NK-92 treated with Interleukin-12 subunit alpha and Interleukin-12 subunit beta, amount 100 ng/mL, for 24 hours (cell line): ENCODE measurements at regions not wholly inside any gene's neighbourhood (a gene's known extent, or its start where the extent isn't known, plus 50 kb on each side); places are given as distances from the start of the nearest gene placed in this dataset.
"Not testable (repeated sequence)": the region's sequence is repeated elsewhere in the genome, so short reads cannot be mapped to it uniquely, and the experiment has no call there.

Source experiments
- DNase-seq: peaks from one replicate; lab custom pipeline; 2025; lab: John Stamatoyannopoulos, UW

DNA sequence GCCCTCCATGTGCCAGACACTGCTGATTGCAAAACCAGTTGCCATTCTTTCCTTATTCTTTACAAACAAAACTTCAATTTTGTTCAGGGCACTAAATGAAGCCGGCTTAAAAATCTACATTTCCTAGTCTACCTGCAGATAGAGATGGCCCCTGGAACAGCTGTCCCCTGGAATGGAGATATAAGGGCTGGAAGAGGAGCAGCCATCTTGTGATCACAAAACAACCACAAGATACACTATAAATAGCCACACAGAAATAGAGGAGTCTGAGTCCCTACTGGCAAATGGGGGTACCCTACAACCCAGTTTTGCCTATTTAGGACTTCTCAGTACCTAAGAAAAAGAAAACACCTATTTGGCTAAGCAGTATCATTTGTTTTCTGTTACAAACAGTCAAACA lies 115.9 kb upstream of the BEND6 start:
- no peak for DNase-seq

DNA sequence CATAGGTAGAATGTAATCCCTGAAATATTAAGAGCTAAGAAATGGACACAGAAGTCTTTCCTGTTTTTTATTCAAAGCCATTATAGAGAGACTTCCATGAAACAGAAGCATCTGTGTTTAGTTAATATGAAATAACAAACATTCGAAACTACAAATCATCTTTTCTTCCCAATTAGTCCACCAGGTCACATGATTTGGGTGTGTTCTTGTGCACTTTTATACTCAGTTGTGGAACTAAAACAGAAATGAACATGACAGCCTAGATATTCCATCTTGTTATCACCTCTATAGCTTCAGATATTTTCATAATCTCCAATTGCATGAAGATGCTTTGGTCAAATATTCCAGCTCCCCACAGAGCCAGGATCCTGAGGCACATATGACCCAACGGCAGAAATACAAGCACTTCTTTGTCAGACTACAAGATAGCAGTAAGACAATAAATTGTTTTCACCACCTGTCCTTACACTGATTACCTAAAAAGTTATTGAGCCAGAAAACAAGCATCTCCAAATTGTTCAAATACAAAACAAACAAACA lies 116.8 kb upstream of the BEND6 start:
- no peak for DNase-seq

- DNase-seq, result no peak
These were observed 117.5 kb upstream of the BEND6 start for GRCh38 chr6:56837322-56837894.

- no peak for DNase-seq
These were observed 119.3 kb upstream of the BEND6 start for GRCh38 chr6:56835612-56836011.

DNA sequence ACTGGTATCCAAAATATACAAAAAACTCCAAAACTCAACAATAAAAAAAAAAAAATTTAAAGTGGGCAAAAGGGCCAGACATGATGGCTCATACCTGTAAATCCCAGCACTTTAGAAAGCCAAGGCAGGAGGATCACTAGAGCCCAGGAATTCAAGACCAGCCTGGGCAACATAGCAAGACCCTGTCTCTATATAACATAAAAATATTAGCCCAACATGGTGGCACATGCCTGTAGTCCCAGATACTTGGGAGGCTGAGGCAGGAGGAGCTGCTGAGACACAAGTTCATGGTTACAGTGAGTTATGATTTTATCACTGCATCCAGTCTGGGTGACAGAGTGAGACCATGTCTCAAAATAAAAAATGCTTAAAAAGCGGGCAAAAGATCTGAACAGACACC lies 121.0 kb upstream of the BEND6 start:
- DNase-seq, result no peak

- no peak for DNase-seq
These were observed 121.6 kb upstream of the BEND6 start for GRCh38 chr6:56833127-56833791.

DNA sequence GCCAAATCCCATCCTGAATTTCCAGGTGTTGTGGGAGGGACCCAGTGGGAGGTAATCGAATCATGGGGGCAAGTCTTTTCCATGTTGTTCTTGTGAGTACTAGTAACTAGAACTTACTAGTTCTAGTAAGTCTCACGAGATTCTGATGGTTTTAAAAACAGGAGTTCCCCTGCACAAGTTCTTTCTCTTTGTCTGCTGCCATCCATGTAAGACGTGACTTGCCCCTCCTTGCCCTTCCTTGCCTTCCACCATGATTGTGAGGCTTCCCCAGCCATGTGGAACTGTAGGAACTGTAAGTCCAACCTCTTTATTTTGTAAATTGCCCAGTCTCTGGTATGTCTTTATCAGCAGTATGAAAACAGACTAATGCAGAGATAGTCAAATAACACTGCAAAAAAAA lies 122.7 kb upstream of the BEND6 start:
- no peak for DNase-seq

DNA sequence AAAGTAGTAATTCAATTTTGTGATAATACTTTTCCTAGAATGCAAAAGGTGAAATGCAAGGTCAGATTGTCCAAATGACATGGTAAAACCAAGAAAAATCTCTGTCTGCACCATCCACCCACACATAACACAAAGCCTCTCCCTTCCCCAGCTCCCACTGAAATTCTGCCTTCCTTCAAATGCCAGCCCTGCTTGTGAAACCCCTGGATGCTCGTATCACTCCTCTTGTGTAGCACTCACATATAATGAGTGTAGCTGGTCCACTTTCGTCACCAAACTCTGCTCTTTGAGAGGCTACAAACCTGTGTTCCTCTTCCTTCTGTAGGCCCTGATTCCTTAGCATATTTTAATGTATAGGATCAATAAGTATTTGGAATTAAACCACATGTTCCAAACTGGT lies 123.6 kb upstream of the BEND6 start:
- DNase-seq, result no peak

DNA sequence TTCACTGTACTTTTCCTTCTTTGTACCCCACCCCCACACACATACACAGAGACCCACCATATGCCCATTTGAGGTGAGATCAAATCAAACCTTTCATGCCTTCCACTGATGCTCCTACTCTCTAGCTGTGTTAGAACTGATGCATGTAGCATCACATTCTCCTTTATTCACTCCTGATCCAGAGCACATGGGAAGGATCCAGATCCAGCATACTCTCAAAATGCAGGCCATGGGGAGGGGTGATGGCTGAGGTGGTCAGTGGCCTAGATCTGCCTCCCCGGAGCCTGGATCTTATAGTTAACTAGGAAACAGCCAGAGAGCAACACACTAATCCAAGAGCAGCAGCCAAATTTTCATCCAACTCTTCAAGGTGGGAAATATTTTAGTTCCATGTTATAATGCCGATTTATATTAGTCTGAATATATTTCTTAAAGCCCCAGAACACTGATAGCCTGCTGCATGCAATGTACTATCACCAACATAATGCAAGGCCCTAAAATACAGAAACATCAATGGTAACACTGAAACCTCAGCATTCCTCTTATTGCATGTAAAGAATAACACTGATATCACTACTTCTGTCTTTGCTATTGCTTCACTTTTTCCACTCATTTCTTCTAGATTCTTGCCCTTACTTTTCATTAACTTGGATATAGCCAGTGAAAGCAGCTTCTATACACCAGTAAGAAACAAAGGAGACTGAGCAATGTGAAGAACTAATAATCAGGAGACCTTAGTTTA lies 126.8 kb upstream of the BEND6 start:
- no peak for DNase-seq

DNA sequence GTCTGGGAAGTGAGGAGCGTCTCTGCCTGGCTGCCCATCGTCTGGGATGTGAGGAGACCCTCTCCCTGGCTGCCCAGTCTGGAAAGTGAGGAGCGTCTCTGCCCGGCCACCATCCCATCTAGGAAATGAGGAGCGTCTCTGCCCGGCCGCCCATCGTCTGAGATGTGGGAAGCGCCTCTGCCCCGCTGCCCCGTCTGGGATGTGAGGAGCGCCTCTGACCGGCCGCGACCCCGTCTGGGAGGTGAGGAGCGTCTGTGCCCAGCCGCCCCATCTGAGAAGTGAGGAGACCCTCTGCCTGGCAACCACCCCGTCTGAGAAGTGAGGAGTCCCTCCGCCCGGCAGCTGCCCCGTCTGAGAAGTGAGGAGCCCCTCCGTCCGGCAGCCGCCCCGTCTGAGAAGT lies 130.5 kb upstream of the BEND6 start:
- DNase-seq, result not testable (repeated sequence)

DNA sequence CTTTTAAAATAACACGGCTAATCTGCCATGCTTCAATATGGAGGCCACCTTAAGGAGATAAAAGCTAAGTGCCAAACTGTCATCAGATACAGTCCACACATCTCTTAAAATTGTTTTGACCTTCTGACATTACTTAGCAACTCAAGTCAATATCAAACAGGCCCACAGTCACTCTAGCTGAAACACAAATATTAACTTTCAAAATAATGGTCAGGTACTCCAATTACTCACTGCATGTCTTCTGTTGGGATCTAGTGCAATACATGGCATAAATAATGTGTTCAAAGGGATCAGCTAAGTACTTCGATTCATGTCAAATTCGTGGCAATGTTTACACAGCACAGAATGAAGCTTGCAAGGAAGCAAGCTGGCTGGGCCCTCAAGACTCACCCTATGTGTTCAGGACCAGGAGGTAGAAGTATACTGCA lies 133.9 kb upstream of the BEND6 start:
- DNase-seq, result no peak

DNA sequence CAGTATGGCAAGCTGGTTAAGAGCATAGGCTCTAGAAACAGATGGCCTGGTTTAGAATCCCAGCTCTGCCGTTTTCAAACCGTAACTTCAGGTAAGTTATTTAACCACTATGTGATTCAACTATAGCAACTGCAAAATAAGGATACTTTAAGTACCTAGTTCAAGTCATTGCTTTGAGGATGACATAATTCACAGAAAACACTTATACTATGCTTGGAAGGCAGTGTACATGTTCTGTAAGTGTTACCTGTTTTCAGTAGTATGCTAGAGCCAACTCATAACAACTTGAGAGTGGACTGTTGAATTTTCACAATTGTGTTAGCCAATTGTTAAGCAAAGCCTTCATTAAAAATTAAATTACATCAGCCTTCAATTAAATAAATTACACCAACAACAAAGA lies 134.8 kb upstream of the BEND6 start:
- DNase-seq, result no peak

DNA sequence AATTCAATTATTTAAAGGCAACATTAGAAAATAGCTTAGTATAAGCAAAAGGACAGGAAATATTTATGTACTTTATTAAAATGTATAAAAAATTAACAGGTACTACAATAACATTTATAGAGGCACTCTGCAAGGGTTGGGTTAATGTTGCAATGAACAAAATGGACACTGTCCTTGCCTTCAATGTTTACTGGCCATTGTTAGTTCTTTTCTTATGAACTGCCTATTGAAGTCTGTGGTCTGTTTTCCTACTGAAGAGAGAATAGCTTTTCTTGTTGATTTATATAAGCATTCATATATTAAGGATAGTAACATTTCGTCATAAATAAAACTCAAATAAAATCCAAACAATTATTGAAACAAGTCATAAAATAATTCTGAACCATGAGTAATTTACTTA lies 135.3 kb upstream of the BEND6 start:
- DNase-seq, result no peak

- no peak for DNase-seq
These were observed 138.5 kb upstream of the BEND6 start for GRCh38 chr6:56816370-56816769.

GRCh38 chr6:56815436-56815835 lies 139.5 kb upstream of the BEND6 start:
- no peak for DNase-seq

DNA sequence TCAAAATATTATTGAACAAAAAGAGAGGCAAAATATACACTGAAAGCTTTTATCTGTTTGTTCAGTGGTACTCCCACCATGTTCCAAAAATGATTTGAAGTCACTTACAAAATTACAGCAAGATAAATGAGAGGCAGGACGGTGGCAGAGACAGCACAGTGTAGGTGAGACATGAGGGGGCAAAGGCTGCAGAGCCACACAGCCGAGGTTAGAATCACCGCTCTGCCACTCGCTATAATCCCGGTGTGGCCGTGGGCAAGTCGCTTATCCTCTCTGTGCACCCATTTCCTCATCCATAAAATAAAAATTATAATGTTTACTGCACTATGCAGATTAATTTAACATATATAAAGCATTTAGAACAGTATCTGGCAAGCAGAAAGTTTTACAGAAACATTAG lies 140.1 kb upstream of the BEND6 start:
- DNase-seq, result no peak

DNA sequence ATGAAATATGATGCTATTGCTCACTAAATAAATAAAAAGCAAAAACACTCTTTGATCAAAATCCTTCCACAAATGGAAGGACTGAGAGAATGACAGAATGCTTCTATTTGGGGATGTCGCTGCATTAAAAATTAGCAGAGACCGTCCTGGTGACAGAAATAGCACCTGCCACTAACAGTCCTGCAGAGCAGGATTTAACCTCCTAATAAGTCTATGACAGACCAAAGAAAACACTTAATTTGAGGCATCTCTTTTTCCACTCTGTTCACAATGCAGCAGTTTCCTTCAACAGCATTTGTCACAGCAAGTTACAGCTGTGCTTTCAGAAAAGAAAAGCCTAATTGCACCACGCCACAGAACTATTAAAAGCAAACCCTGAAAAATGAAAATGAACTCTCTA lies 140.6 kb upstream of the BEND6 start:
- DNase-seq, result no peak

DNA sequence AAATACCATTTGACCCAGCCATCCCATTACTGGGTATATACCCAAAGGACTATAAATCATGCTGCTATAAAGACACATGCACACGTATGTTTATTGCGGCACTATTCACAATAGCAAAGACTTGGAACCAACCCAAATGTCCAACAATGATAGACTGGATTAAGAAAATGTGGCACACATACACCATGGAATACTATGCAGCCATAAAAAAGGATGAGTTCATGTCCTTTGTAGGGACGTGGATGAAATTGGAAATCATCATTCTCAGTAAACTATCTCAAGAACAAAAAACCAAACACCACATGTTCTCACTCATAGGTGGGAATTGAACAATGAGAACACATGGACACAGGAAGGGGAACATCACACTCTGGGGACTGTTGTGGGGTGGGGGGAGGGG lies 142.1 kb upstream of the BEND6 start:
- not testable (repeated sequence) for DNase-seq

DNA sequence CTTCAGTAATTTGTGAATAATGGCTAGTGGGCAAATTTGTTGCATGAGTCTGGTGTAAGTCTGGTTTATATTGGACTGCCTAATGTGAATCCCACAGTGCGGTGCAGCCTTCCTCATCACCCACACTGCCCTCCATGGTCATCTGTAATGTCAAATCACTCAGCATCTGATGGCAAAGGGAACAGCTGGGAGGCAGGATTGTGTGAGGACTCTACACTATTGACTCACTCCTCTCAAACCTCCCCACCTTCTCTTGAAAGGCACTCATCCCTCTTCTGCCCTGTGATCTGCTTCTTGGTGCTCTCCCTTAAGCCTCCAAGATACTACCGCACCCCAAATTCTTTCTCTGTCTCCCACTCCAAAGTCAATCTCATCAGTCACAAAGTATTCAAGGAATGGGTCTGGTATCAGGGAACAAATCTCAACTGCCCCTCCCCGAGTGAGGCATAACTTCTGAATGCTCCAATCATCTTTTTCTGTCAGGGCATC lies 146.0 kb upstream of the BEND6 start:
- DNase-seq, result no peak

DNA sequence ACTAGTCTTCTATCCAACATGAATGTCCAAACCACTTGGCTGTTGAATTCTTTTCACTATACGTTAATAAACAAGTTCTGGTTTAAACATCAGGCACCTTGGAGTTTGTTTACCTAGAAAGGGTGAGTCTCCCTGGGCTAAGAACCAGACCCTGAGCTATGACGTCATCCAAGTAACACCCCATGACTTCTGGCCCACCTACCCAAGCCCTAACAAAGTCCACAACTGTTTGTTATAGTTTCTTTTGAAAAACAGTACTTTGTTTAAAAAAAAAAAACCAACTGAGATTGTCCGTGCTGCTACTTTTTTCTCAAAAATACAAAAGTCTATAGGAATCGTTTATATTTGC lies 146.9 kb upstream of the BEND6 start:
- DNase-seq, result no peak

GRCh38 chr6:56807326-56807988 lies 147.4 kb upstream of the BEND6 start:
- DNase-seq, result no peak

- DNase-seq, result no peak
These were observed 148.5 kb upstream of the BEND6 start for GRCh38 chr6:56806368-56806767.

DNA sequence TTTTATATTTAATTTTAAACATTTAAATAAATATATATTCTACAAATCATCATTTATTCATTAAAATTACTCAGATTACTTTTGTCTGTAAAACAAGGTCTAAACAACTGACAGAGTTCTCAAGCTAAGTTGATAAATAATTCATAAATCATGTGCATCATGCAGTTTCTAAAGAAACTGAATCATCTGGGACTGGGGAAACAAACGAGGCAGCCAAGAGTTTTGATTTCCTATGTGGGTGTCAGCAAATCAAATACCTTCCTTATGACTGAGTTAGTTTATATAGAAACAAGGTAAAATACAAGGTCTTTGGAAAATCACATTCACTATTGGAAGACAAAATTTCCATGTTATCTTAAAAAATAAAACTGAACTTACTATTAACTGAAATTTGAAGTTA lies 149.9 kb upstream of the BEND6 start:
- no peak for DNase-seq
